ENCODE measurements at regions not wholly inside any gene's neighbourhood (a gene's known extent, or its start where the extent isn't known, plus 50 kb on each side); places are given as distances from the start of the nearest gene placed in this dataset.

DNA sequence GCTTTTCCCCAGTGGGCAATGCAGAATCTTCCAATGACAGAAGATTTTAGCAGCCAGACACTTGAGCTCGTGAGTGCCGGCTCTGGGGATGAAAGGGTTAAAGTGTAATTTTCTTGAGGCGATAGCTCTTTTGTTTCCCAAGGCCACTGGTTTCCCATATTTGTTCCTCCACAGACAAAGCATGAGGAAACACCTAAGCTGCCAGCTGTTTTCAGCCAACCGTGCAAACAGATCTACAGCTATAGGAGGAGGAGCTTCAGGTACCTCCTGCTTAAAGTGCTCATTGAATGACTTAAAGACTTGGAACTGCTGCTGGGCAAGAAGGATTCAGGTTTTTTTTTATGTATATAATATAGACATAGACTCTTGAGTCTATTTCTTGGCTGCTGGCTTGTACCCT, 1311.5 kb downstream of the TMEM121 start:
- no peak for ATAC-seq (ENCODE audit: low FRiP score)

DNA sequence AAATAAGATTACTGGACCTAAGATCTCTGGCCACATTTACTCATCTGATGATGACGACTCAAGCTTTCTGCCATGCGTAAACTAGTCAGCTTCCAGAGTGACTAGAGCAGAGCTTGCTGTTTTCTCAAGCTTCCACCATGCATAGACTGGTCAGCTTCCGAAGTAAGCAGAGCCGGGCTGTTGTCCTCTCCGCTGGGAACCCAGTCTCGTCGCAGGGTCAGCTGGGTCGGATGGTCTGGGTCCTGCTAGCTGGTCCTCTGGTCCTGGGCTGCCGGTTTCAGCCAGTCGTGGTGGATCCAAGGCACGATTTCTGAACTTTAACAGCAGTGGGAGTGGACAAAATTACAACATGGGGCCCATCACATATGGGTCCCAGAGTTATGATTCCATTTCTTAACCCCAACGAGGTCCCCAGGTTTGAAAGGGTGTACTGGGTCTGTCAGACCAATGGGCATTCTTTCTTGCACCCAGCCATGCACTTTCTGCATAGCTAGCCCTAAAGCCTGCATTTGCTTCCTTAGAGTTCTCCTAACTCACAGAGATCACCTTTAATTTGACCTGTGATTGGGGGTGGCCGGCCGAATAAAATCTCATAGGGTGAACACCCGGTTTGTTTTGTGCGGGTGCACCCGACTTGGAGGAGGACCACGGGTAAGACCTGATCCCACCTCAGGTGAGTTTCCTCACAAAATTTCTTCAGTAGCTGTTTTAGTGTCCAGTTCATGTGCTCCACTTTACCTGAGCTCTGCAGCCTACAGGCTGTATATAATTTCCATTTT, 1312.8 kb downstream of the TMEM121 start:
- no peak for DNase-seq
- no peak for ATAC-seq (ENCODE audit: low FRiP score)
- WGBS, 2 donors: 79 to 83% methylated on average over 18 of the region's 18 CpGs
- no peaks in the 10 kb centered on the region for H3K36me3 ChIP-seq (ENCODE audit: control insufficient read depth in 1 of 2, insufficient read depth in 2 of 2, low read length in 1 of 2)
- H3K4me1 ChIP-seq (ENCODE audit: control insufficient read depth in 1 of 2, insufficient read depth in 2 of 2, low read length in 2 of 2): no peaks in the 10 kb centered on the region
- no peak overlapping the region for H3K4me3 ChIP-seq (ENCODE audit: low read length in 2 of 2)
- no peaks in the 10 kb centered on the region for H3K27me3 ChIP-seq (ENCODE audit: control insufficient read depth in 1 of 2, insufficient read depth in 2 of 2, low read length in 1 of 2)
- no peaks in the 10 kb centered on the region for H3K9me3 ChIP-seq (ENCODE audit: control insufficient read depth, low read length)
- no peak overlapping the region for H3K27ac ChIP-seq (ENCODE audit: low read depth in 1 of 2, low read length in 2 of 2)
- intact Hi-C loops (cut with DNase I): no loop called here

More for the DNA sequence above, 1311.5 kb downstream of the TMEM121 start:
- no peak overlapping the region for H3K27ac ChIP-seq (ENCODE audit: low read depth in 1 of 2, low read length in 2 of 2)
- DNase-seq: no peak
- intact Hi-C loops (cut with DNase I): no loop called here
- no peaks in the 10 kb centered on the region for H3K36me3 ChIP-seq (ENCODE audit: control insufficient read depth in 1 of 2, insufficient read depth in 2 of 2, low read length in 1 of 2)
- whole genome bisulfite sequencing, 2 donors: 80 to 84% methylated on average over 4 of the region's 4 CpGs
- H3K4me1 ChIP-seq (ENCODE audit: control insufficient read depth in 1 of 2, insufficient read depth in 2 of 2, low read length in 2 of 2): no peaks in the 10 kb centered on the region
- H3K27me3 ChIP-seq (ENCODE audit: control insufficient read depth in 1 of 2, insufficient read depth in 2 of 2, low read length in 1 of 2): no peaks in the 10 kb centered on the region
- no peak overlapping the region for H3K4me3 ChIP-seq (ENCODE audit: low read length in 2 of 2)
- H3K9me3 ChIP-seq (ENCODE audit: control insufficient read depth, low read length): no peaks in the 10 kb centered on the region

DNA sequence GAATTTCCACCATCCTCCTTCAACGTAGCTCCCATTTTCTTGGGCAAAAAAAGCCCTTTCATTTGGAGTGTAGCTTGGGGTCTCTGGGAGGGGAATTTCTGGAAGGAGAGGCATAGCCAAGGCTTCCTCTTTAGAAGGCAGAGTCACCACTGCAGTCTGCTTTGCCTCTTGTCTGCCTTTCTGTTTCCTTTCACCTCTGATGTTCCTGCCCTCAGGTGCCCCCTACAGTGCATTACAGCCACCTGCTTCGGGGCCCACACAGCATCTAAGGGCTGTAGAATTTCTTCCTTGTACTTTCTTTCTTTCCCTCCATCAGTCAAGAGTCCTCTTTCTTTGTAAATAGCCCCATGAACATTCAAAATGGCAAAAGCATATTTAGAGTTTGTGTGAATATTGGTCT, 1313.9 kb downstream of the TMEM121 start:
- Histone ChIP-seq H3K27ac (ENCODE audit: low read depth in 1 of 2, low read length in 2 of 2) (no peak overlapping the region), H3K4me3 (ENCODE audit: low read length in 2 of 2) (no peak overlapping the region), H3K4me1 (ENCODE audit: control insufficient read depth in 1 of 2, insufficient read depth in 2 of 2, low read length in 2 of 2) (no peaks in the 10 kb centered on the region), H3K36me3 (ENCODE audit: control insufficient read depth in 1 of 2, insufficient read depth in 2 of 2, low read length in 1 of 2) (no peaks in the 10 kb centered on the region), H3K27me3 (ENCODE audit: control insufficient read depth in 1 of 2, insufficient read depth in 2 of 2, low read length in 1 of 2) (no peaks in the 10 kb centered on the region), H3K9me3 (ENCODE audit: control insufficient read depth, low read length) (no peaks in the 10 kb centered on the region)
- ATAC-seq (ENCODE audit: low FRiP score) (no peak), DNase-seq (no peak)
- intact Hi-C loops (cut with DNase I): no loop called here
- WGBS, 2 donors: 47 to 55% methylated on average over 2 of the region's 2 CpGs

GRCh38 chr14:106840991-106841390, 1314.6 kb downstream of the TMEM121 start:
- H3K9me3 ChIP-seq (ENCODE audit: control insufficient read depth, low read length): no peaks in the 10 kb centered on the region
- WGBS, 2 donors: 80 to 83% methylated on average over 4 of the region's 4 CpGs
- no peaks in the 10 kb centered on the region for H3K27me3 ChIP-seq (ENCODE audit: control insufficient read depth in 1 of 2, insufficient read depth in 2 of 2, low read length in 1 of 2)

GRCh38 chr14:106841701-106842100, 1315.3 kb downstream of the TMEM121 start:
- 74 to 77% methylated on average over 3 of the region's 3 CpGs for WGBS, 2 donors
- Histone ChIP-seq H3K27me3 (ENCODE audit: control insufficient read depth in 1 of 2, insufficient read depth in 2 of 2, low read length in 1 of 2) (no peaks in the 10 kb centered on the region), H3K27ac (ENCODE audit: low read depth in 1 of 2, low read length in 2 of 2) (no peak overlapping the region), H3K9me3 (ENCODE audit: control insufficient read depth, low read length) (no peaks in the 10 kb centered on the region), H3K4me1 (ENCODE audit: control insufficient read depth in 1 of 2, insufficient read depth in 2 of 2, low read length in 2 of 2) (no peaks in the 10 kb centered on the region), H3K4me3 (ENCODE audit: low read length in 2 of 2) (no peak overlapping the region), H3K36me3 (ENCODE audit: control insufficient read depth in 1 of 2, insufficient read depth in 2 of 2, low read length in 1 of 2) (no peaks in the 10 kb centered on the region)
- intact Hi-C loops (cut with DNase I): no loop called here
- ATAC-seq (ENCODE audit: low FRiP score): no peak
- DNase-seq: no peak

More at GRCh38 chr14:106840991-106841390, 1314.6 kb downstream of the TMEM121 start:
- Histone ChIP-seq H3K27ac (ENCODE audit: low read depth in 1 of 2, low read length in 2 of 2) (no peak overlapping the region), H3K4me3 (ENCODE audit: low read length in 2 of 2) (no peak overlapping the region), H3K36me3 (ENCODE audit: control insufficient read depth in 1 of 2, insufficient read depth in 2 of 2, low read length in 1 of 2) (no peaks in the 10 kb centered on the region), H3K4me1 (ENCODE audit: control insufficient read depth in 1 of 2, insufficient read depth in 2 of 2, low read length in 2 of 2) (no peaks in the 10 kb centered on the region)
- no peak for DNase-seq
- intact Hi-C loops (cut with DNase I): no loop called here
- no peak for ATAC-seq (ENCODE audit: low FRiP score)

GRCh38 chr14:106842687-106843086, 1316.3 kb downstream of the TMEM121 start:
- 87 to 90% methylated on average over 6 of the region's 6 CpGs for WGBS, 2 donors
- DNase-seq (no peak), ATAC-seq (ENCODE audit: low FRiP score) (no peak)
- Histone ChIP-seq H3K36me3 (ENCODE audit: control insufficient read depth in 1 of 2, insufficient read depth in 2 of 2, low read length in 1 of 2) (no peaks in the 10 kb centered on the region), H3K4me3 (ENCODE audit: low read length in 2 of 2) (no peak overlapping the region), H3K9me3 (ENCODE audit: control insufficient read depth, low read length) (no peaks in the 10 kb centered on the region), H3K4me1 (ENCODE audit: control insufficient read depth in 1 of 2, insufficient read depth in 2 of 2, low read length in 2 of 2) (no peaks in the 10 kb centered on the region), H3K27me3 (ENCODE audit: control insufficient read depth in 1 of 2, insufficient read depth in 2 of 2, low read length in 1 of 2) (no peaks in the 10 kb centered on the region), H3K27ac (ENCODE audit: low read depth in 1 of 2, low read length in 2 of 2) (no peak overlapping the region)
- intact Hi-C loops (cut with DNase I): no loop called here

DNA sequence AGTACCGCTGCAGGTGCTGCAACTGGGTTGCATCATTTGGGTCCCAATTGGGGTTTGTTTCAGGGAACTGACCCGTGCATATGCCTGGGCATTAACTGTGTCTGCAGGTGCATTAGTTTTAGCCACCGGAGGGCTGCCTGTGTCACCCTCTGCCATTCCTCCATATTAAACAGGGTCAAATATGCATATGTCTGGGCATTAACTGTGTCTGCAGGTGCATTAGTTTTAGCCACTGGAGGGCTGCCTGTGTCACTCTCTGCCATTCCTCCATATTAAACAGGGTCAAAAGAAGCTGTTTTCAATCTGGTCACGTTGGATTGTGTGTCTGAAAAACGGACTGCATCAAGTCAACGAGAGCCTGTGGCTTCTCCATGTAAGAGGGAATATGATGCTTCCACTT, 1317.0 kb downstream of the TMEM121 start:
- Histone ChIP-seq H3K27me3 (ENCODE audit: control insufficient read depth in 1 of 2, insufficient read depth in 2 of 2, low read length in 1 of 2) (no peaks in the 10 kb centered on the region), H3K4me1 (ENCODE audit: control insufficient read depth in 1 of 2, insufficient read depth in 2 of 2, low read length in 2 of 2) (no peaks in the 10 kb centered on the region), H3K9me3 (ENCODE audit: control insufficient read depth, low read length) (no peaks in the 10 kb centered on the region), H3K27ac (ENCODE audit: low read depth in 1 of 2, low read length in 2 of 2) (no peak overlapping the region), H3K4me3 (ENCODE audit: low read length in 2 of 2) (no peak overlapping the region), H3K36me3 (ENCODE audit: control insufficient read depth in 1 of 2, insufficient read depth in 2 of 2, low read length in 1 of 2) (no peaks in the 10 kb centered on the region)
- intact Hi-C loops (cut with DNase I): no loop called here
- ATAC-seq (ENCODE audit: low FRiP score): no peak
- no peak for DNase-seq
- 60 to 67% methylated on average over 6 of the region's 6 CpGs for WGBS, 2 donors

GRCh38 chr14:106843951-106844483, 1317.6 kb downstream of the TMEM121 start:
- no peaks in the 10 kb centered on the region for H3K36me3 ChIP-seq (ENCODE audit: control insufficient read depth in 1 of 2, insufficient read depth in 2 of 2, low read length in 1 of 2)
- H3K9me3 ChIP-seq (ENCODE audit: control insufficient read depth, low read length): no peaks in the 10 kb centered on the region
- WGBS, 2 donors: 61 to 71% methylated on average over 14 of the region's 14 CpGs
- H3K27me3 ChIP-seq (ENCODE audit: control insufficient read depth in 1 of 2, insufficient read depth in 2 of 2, low read length in 1 of 2): no peaks in the 10 kb centered on the region
- ATAC-seq (ENCODE audit: low FRiP score) (no peak), DNase-seq (peak in 1 of 2 donors; percentile 51)
- intact Hi-C loops (cut with DNase I): no loop called here
- H3K27ac ChIP-seq (ENCODE audit: low read depth in 1 of 2, low read length in 2 of 2): no peak overlapping the region
- peak overlapping the region in 1 of 2 donors; percentile 2 for H3K4me3 ChIP-seq (ENCODE audit: low read length in 2 of 2)
- H3K4me1 ChIP-seq (ENCODE audit: control insufficient read depth in 1 of 2, insufficient read depth in 2 of 2, low read length in 2 of 2): no peaks in the 10 kb centered on the region
